ENCODE measurements at regions not wholly inside any gene's neighbourhood (a gene's known extent, or its start where the extent isn't known, plus 50 kb on each side); places are given as distances from the start of the nearest gene placed in this dataset.
"Not testable (repeated sequence)": the region's sequence is repeated elsewhere in the genome, so short reads cannot be mapped to it uniquely, and the experiment has no call there.

DNA sequence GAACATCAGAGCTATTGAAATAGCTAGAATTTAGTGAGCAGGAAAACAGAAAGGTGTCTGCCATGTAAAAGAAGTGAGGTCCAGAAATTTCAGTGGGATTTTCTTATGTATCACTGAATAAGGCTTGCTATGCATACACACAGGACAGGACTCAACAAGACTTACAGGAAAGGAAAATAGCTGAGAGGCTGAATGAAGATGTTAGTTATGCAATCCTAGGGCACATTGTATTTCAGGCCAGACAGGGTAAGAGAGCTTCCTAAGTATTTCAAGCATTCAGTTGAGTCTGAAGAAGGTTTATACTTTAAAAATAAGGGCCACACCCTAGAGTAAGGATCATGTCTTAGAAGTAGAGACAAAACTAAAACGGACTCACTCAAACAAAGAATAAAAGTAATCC is 419.9 kb upstream of the PRR20A start:
- no peak for DNase-seq (ENCODE audit: low spot score)
- intact Hi-C loops (cut with DNase I) = no loop called here

DNA sequence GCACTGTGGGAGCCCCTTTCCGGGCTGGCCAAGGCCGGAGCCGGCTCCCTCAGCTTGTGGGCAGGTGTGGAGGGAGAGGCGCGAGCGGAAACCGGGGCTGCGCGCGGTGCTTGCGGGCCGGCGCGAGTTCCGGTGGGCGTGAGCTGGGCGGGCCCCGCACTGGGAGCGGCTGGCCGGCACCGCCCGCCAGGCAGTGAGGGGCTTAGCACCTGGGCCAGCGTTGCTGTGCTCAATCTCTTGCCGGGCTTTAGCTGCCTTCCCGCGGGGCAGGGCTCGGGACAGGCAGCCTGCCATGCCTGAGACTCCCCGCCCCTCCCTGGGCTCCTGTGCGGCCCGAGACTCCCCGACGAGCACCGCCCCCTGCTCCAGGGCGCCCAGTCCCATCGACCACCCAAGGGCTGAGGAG is 405.2 kb upstream of the PRR20A start:
- no peak for DNase-seq (ENCODE audit: low spot score)
- intact Hi-C loops (cut with DNase I) = no loop called here

- DNase-seq (ENCODE audit: low spot score) = no peak
- intact Hi-C loops (cut with DNase I) = no loop called here
Observed at GRCh38 chr13:56736966-56737365, 403.8 kb upstream of the PRR20A start.

- intact Hi-C loops (cut with DNase I) = no loop called here
- no peak for DNase-seq (ENCODE audit: low spot score)
Observed at GRCh38 chr13:56752636-56753035, 388.1 kb upstream of the PRR20A start.

GRCh38 chr13:56755181-56755935 is 385.4 kb upstream of the PRR20A start:
- DNase-seq (ENCODE audit: low spot score) = no peak
- intact Hi-C loops (cut with DNase I) = no loop called here

DNA sequence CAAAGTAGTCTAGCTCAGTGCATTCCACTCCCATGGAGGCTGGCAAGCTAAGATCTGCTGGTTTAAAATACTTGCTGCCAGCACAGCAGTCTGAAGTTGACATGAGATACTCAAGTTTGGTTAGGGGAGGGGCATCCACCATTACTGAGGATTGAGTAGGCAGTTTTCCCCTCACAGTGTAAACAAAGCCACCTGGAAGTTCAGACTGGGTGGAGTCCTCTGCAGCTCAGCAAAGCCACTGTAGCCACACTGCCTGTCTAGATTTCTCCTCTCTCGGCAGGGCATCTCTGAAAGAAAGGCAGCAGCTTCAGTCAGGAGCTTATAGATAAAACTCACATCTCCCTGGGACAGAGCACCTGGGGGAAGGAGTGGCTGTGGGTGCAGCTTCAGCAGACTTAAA is 377.4 kb upstream of the PRR20A start:
- DNase-seq (ENCODE audit: low spot score); intact Hi-C loops (cut with DNase I): not testable (repeated sequence)

- intact Hi-C loops (cut with DNase I) = loop anchor here in 1 of 2 donors (5.0 kb wide), 1 partner anchor 586 kb away; no protein-coding TSS in a partner anchor
- no peak for DNase-seq (ENCODE audit: low spot score)
Observed at GRCh38 chr13:56773148-56773547, 367.6 kb upstream of the PRR20A start.

- intact Hi-C loops (cut with DNase I) = no loop called here
Observed at GRCh38 chr13:56789527-56789926, 351.2 kb upstream of the PRR20A start.

GRCh38 chr13:56837161-56837560 is 303.6 kb upstream of the PRR20A start:
- intact Hi-C loops (cut with DNase I) = no loop called here
- no peak for DNase-seq (ENCODE audit: low spot score)

More at GRCh38 chr13:56789527-56789926, 351.2 kb upstream of the PRR20A start:
- DNase-seq (ENCODE audit: low spot score) = no peak

DNA sequence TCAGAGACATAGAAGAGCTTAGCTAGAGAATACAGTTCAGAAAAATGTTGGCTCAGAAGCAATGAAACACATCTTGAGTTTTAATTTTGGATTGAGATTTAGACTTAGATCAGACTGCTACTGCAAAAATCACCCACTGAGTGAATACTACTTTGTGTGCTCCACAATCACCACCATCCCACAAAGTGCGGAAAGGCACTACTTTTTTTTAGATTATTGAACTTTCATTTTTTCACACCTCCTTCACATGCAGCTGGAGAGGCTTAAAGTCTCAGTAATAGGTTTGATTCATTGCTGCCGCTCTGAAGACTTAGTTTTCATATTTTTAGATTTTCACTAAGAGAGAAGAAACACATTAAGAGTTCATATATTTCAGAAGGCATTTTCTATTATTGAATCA is 289.9 kb upstream of the PRR20A start:
- intact Hi-C loops (cut with DNase I) = no loop called here
- no peak for DNase-seq (ENCODE audit: low spot score)

DNA sequence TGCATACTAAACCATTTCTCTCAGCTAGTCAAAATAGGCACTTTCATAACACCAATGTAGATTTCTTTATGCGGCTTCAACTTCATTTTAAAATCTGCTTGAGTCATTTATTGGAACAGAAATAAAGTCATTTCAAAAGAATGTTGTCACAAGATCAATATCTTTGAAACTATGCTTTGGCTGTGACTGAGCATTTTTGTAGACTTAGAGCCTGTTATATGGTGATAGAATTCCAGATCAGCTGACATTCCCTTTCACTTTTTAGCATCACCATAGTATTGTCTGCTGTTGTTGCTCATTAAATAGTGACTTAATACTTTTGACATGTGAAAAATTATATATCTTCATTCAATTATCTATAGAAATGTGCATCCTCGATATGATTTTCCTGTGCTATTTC is 279.2 kb upstream of the PRR20A start:
- intact Hi-C loops (cut with DNase I) = no loop called here
- DNase-seq (ENCODE audit: low spot score) = no peak

GRCh38 chr13:56864451-56864850 is 276.3 kb upstream of the PRR20A start:
- DNase-seq (ENCODE audit: low spot score) = no peak
- intact Hi-C loops (cut with DNase I) = no loop called here

GRCh38 chr13:56865416-56865815 is 275.3 kb upstream of the PRR20A start:
- DNase-seq (ENCODE audit: low spot score) = no peak
- intact Hi-C loops (cut with DNase I) = no loop called here

DNA sequence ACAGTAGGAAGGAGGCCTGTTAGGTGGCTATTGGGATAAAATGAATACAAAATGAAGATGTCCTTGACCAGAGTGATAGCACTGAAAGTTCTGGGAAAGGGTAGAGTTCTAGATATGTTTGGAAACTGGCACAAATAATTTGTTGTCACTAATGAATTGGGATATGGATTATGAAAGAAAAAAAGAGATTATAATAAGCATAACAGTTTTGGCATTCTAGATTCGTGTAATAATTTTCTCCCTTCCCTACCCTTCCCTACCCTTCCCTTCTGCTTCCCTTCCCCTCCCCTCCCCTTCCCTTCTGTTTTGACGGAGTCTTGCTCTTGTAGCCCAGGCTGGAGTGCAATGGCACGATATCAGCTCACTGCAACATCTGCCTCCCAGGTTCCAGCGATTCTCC is 271.0 kb upstream of the PRR20A start:
- DNase-seq (ENCODE audit: low spot score) = no peak
- intact Hi-C loops (cut with DNase I) = no loop called here

- DNase-seq (ENCODE audit: low spot score) = no peak
- intact Hi-C loops (cut with DNase I) = no loop called here
Observed at GRCh38 chr13:56886398-56886797, 254.3 kb upstream of the PRR20A start.

DNA sequence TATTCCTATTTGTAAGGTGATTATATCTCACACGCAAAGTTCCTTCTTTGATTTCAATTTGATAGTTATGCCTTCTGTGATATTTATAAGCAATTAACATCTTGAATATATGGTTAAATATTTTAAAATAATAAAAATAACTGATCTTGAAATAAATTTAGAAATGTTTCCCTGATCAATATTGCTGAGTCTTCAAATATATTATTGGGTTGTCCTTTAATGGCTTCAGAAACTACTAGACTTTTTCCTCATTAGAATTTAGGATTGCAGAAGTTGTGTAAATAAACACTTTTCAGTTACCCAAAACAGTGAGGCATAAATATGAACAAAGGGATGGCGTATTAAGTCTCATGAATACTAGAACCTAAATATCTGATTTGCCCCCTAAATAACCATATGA is 252.3 kb upstream of the PRR20A start:
- intact Hi-C loops (cut with DNase I) = no loop called here
- no peak for DNase-seq (ENCODE audit: low spot score)

DNA sequence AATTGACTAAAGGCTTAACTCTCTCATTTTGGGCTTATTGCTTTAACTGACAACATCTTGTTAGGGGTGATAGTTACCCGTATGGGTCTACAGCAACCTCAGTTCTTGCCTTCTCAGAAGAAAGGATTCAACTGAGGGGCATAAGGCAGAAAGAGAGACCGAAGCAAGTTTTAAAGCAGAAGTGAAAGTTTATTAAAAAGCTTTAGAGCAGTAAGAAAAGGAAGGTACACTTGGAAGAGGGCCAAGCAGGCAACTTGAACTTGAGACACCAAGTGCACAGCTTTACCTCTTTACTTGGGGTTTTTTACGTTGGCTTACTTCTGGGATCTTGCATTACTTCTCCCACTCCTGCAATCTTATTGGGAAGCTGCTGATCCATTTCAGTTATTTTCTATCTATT is 246.9 kb upstream of the PRR20A start:
- no peak for DNase-seq (ENCODE audit: low spot score)
- intact Hi-C loops (cut with DNase I) = loop anchor here in 1 of 2 donors (5.0 kb wide), 1 partner anchor 312 kb away; no protein-coding TSS in a partner anchor

DNA sequence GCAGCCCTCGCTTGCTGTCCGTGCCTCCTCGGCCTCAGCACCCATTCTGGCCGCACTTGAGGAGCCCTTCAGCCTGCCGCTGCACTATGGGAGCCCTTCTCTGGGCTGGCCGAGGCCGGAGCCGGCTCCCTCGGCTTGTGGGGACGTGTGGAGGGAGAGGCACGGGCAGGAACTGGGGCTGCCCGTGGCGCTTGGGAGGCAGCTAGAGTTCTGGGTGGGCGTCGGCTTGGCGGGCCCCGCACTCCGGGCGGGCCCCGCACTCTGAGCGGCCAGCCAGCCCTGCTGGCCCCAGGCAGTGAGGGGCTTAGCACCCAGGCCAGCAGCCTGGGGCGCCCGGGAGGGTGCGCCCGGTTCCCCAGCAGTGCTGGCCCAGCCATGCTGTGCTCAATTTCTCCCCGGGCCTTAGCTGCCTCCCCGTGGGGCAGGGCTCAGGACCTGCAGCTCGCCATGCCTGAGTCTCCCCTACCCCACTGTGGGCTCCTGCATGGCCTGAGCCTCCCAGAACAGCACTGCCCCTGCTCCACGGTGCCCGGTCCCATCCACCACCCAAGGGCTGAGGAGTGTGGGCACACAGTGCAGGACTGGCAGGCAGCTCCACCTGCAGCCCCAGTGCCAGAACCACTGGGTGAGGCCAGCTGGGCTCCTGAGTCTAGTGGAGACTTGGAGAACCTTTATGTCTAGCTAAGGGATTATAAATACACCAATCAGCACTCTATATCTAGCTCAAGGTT is 240.0 kb upstream of the PRR20A start:
- no peak for DNase-seq (ENCODE audit: low spot score)

DNA sequence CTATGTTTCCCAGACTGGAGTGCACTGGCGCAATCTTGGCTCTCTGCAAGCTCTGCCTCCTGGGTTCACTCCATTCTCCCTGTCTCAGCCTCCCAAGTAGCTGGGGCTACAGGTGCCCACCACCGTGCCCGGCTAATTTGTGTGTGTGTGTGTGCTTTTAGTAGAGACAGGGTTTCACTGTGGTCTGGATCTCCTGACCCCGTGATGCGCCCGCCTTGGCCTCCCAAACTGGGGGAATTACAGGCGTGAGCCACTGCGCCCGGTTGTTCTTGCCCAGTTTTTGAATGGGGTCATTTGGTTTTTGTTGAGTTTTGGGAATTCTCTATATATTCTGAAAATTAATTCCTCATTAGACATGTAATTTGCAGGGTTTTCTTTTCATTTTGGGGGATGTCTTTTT is 238.4 kb upstream of the PRR20A start:
- intact Hi-C loops (cut with DNase I) = no loop called here
- no peak for DNase-seq (ENCODE audit: low spot score)

More for the DNA sequence above, 240.0 kb upstream of the PRR20A start:
- intact Hi-C loops (cut with DNase I) = no loop called here

GRCh38 chr13:56903710-56904282 is 236.9 kb upstream of the PRR20A start:
- intact Hi-C loops (cut with DNase I) = no loop called here
- no peak for DNase-seq (ENCODE audit: low spot score)

DNA sequence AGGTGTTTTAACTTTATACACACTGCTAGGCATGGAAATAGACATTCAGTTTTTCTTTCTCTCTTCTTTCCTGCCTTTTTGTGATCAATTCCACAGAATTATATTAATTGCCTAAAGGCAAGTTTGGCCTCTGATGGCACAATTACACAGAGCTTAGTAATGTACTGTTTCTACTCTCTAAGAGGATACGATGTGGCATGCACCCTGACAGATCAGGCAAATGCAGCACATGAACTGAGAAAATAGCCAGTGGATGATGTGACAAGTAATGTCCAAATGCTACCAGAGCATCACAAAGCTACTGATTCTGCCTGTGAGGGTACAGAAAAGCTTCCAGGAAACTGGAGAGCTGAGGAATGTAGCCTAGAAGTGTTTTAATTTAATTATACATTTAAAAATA is 233.8 kb upstream of the PRR20A start:
- intact Hi-C loops (cut with DNase I) = no loop called here
- no peak for DNase-seq (ENCODE audit: low spot score)

All from posterior vena cava (tissue), 2 donors.